GM18873 (cell line): ENCODE measurements at regions not wholly inside any gene's neighbourhood (a gene's known extent, or its start where the extent isn't known, plus 50 kb on each side); places are given as distances from the start of the nearest gene placed in this dataset.

Experiments
- ATAC-seq: cut with Tn5 transposase; IDR thresholded peaks from one replicate; pipeline ENCODE4 v1.9.1; 2021; ENCODE audit warnings: mild to moderate bottlenecking, moderate library complexity, moderate number of reproducible peaks; ENCODE audit not compliant: unreplicated experiment, low FRiP score

DNA sequence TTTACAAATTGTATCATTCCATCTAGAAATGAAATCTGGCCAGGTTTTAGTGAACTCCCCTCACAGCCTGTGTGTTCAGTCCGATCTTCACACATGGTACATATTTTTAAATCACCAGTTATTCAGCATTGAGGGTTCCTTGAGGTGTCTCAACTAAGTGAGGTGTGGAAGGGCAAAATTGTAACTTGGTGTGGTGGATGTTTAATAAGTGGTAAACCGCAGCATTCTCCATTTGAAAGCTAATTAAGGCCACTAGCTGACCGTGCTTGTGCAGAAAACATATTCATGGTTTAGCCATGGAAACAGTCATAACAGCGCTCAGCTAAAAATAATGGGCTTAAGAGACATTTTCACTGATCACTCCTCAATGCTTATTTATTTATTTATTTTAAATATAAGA lies 786.2 kb upstream of the FANCL start:
- no peak for ATAC-seq

DNA sequence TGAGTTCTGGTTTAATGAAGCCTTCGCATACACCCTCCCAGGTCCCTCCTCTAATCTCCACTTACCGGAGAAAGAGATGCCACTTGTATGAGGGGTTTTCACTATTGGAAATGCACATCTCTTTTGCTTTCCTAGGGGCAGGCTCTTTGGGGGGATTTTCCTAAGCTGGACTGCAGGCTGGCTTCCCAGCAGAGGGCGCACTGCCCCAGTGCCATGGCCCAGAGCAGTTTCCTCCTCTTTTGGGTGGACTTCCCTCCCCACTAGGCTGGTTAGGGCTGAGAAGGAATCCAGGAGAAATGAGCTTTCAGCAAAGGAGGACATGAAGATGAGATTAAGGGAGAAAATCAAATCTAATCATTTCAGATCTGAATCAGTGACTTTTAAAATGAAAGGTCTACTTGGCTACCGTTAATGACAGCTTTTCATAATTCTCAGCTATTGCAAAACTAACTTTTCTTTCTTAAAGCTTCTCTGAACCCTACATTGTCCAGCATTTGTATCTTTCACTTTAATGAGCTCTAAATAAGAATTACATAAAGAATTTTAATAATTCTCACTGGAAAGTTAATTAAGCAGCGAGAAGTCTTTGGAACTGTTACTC lies 784.1 kb upstream of the FANCL start:
- peak; percentile 42 for ATAC-seq

GRCh38 chr2:59021786-59022185 lies 780.7 kb upstream of the FANCL start:
- ATAC-seq: no peak

DNA sequence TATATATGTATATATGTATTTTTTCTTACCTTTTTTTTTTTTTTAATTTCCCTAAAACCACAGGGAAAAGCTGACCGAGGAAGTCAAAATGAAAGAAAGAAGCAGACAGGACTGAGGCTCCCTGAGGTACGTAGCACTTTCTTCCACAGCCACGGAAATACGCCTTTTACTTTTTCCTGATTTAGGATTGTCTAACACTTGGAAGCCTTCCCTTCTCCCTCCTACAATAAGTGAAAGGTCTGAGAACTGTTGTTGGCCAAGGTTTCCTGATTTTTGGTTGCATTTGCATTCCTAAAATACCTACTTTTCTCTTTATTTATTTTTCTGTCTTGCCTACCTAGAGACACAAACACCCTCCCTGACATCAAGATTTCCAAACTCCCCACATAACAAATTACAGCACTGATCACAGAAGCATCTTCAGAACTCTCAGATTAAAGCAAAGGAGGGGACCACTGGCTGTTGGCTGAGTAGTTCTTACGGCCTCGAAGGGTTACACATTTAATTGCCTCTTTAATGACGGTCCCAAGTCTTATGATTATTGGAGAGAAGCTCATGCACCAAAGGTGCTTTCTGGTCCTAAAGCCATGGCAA lies 778.5 kb upstream of the FANCL start:
- no peak for ATAC-seq

DNA sequence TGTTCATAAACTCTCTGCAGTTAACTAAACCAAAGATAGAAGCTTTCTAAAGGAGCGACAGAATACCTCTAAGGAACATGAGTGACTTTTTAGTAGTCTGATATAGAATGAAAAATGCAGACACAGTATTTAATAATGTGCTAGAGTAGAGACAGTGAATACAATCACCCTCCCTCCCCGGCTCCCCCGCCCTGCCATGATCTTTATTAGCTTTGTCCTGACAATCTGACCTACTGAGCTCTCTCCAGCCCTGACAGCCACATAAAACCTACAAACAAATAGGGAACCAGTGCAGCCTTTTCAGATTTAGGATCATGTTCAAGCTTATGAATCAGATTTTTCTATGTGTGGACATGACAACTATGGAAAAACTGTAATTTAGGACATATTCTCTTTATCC lies 777.6 kb upstream of the FANCL start:
- ATAC-seq: no peak

- ATAC-seq: no peak
These were observed 773.9 kb upstream of the FANCL start for GRCh38 chr2:59015027-59015426.

- ATAC-seq: no peak
These were observed 771.8 kb upstream of the FANCL start for GRCh38 chr2:59012971-59013370.

GRCh38 chr2:59012234-59012633 lies 771.1 kb upstream of the FANCL start:
- ATAC-seq: no peak

- no peak for ATAC-seq
These were observed 767.8 kb upstream of the FANCL start for GRCh38 chr2:59008950-59009349.

GRCh38 chr2:59005836-59006615 lies 764.9 kb upstream of the FANCL start:
- ATAC-seq: no peak

GRCh38 chr2:59004621-59005020 lies 763.5 kb upstream of the FANCL start:
- no peak for ATAC-seq

DNA sequence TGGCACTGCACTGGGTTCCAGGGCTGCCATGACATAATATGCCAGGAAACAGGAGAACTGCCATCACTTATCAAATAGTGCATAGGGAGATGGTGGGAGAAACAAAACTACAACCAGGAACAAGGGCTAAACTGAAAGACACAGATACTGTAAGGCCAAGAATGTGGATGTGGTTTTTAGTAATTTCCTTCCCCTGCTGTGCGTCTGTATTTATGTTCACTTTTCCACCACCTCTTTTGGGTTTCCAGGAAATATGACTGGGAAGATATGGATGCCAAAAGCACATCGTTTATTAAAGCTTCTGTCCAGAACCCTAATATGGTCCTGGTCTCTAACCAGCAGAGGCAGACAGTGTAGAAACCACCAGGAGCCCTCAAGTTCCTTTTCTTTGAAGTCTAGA lies 759.7 kb upstream of the FANCL start:
- no peak for ATAC-seq

- no peak for ATAC-seq
These were observed 751.1 kb upstream of the FANCL start for GRCh38 chr2:58992062-58992706.

GRCh38 chr2:58991357-58991756 lies 750.2 kb upstream of the FANCL start:
- no peak for ATAC-seq

- no peak for ATAC-seq
These were observed 744.4 kb upstream of the FANCL start for GRCh38 chr2:58985541-58985940.

DNA sequence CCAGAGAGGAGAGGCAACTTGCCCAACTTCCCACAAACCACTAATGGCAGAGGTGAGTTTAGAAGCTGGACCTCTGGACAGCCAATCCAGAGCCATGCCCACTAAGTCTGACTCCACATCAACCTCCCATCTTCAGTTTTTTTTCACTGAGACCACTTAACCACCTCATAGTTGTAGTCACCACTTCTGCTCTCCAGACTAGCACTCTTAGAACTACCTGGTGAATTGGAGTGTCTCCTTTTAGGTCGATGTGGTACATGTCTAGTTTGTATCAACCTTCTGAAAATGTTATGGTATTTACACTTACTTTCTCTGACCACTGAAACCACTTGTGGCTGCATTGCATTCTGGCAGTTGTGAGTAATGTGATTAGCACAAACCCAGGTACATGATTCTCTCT lies 743.6 kb upstream of the FANCL start:
- ATAC-seq: no peak

DNA sequence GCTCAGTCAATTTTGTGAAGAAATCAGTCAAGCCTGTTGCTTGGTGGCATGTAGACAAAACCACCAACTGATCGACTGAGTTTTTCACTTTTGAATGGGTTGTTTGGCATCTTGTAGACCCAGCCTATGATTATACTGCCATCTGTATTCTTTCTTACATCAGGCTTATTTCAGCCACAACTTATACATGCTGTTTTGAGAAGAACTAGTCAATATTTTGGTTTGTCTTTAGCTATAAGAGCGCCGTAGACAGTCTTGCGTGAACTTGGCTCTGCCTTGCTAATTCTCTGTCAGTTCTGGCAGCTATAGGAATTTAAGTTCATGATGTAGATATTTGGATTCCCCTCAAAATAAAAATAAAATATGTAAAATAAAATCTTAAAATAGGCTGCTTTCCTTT lies 742.0 kb upstream of the FANCL start:
- no peak for ATAC-seq

GRCh38 chr2:58981237-58981636 lies 740.1 kb upstream of the FANCL start:
- no peak for ATAC-seq

DNA sequence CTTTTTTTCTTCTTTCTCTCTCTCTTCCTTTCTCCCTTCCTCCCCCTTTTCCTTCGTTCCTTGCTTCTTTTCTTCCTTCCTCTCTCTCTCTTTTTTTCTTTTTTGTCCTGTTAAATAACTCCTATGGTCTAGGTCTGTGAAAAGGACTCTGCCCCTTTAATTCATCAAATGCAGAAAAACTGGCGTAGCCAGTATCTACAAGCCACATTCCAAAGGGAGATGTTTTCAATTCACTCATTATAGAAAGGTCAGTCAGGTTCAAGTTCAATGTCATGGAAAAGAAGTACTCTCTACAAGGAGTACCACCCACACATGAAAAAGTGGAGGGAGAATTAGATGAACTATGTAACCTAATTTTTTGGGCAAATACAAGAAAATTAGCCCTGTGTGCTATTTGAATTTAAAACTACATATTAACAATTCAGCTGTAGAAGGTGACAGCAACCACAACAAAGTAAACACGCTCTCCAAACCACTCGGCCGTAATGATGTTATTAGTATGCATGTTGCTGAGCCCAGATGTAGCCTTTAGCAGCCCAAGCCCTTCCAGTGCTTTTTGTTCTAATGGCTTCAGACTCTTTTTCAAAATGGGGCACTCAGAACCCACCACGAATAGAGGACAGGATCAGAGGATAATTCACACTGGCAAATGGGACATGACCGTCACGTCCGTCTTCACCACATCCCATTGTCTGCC lies 735.4 kb upstream of the FANCL start:
- ATAC-seq: no peak

DNA sequence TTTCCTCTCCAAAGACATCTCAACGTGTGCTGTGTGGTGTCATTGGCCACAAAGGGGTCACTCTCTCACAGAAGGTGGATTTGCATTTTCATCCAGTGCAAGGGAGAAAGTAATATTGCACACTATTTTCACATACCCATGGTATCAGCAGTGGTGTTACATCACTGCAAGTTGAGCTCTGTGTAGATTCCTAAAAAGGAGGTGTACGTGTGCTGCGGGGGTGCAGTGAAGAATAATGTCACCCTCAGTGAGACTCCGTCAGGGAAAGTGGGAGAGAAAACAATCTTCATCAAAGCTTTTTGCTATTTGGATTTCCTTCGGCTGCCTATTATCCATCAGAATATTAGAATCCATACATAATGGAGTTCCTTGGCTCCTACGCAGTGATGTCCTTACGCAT lies 733.8 kb upstream of the FANCL start:
- ATAC-seq: no peak

GRCh38 chr2:58974426-58974825 lies 733.3 kb upstream of the FANCL start:
- no peak for ATAC-seq
